Dendritic cell treated with granulocyte-macrophage colony-stimulating factor and Interleukin-4, amounts not matched to agents 40 ng/mL and 50 ng/mL, for 4 days (primary cell): ENCODE measurements at regions not wholly inside any gene's neighbourhood (a gene's known extent, or its start where the extent isn't known, plus 50 kb on each side); places are given as distances from the start of the nearest gene placed in this dataset.

Experiments used
- H3K27ac Mint-ChIP-seq: one replicate; pipeline ENCODE4 v1.8.0; 2022; ENCODE audit warnings: mild to moderate bottlenecking, mixed read lengths
- H3K27me3 Mint-ChIP-seq: one replicate; pipeline ENCODE4 v1.8.0; 2022; ENCODE audit warnings: mild to moderate bottlenecking, mixed read lengths
- H3K36me3 Mint-ChIP-seq: one replicate; pipeline ENCODE4 v1.8.0; 2022; ENCODE audit warnings: low read depth, mixed read lengths
- H3K4me1 Mint-ChIP-seq: one replicate; pipeline ENCODE4 v1.8.0; 2022; ENCODE audit warnings: low read depth, mixed read lengths
- H3K4me3 Mint-ChIP-seq: one replicate; pipeline ENCODE4 v1.8.0; 2022; ENCODE audit warnings: mild to moderate bottlenecking, moderate library complexity, mixed read lengths
- H3K9me3 Mint-ChIP-seq: one replicate; pipeline ENCODE4 v1.8.0; 2022; ENCODE audit warnings: mixed read lengths
- intact Hi-C: fragments of 100-400 bp; cut with micrococcal nuclease; formaldehyde crosslinking; loops from one replicate; pipeline ENCODE4 v1.15.0; 2022

GRCh38 chr7:68491523-68492358 lies 1106.5 kb upstream of the AUTS2 start:
- intact Hi-C loops: no loop called here
- Mint-ChIP-seq H3K9me3 (peaks cover 22% of the 10 kb centered on the region), H3K27me3 (no peaks in the 10 kb centered on the region), H3K27ac (no peak overlapping the region), H3K4me3 (no peak overlapping the region), H3K36me3 (no peaks in the 10 kb centered on the region), H3K4me1 (no peaks in the 10 kb centered on the region)

GRCh38 chr7:68492359-68492690 lies 1106.0 kb upstream of the AUTS2 start:
- intact Hi-C loops: no loop called here
- H3K4me3 Mint-ChIP-seq: no peak overlapping the region
- H3K27ac Mint-ChIP-seq: no peak overlapping the region
- H3K4me1 Mint-ChIP-seq: no peaks in the 10 kb centered on the region
- H3K36me3 Mint-ChIP-seq: no peaks in the 10 kb centered on the region
- H3K9me3 Mint-ChIP-seq: peaks cover 28% of the 10 kb centered on the region
- H3K27me3 Mint-ChIP-seq: no peaks in the 10 kb centered on the region

GRCh38 chr7:68503400-68503799 lies 1094.9 kb upstream of the AUTS2 start:
- Mint-ChIP-seq H3K36me3 (no peaks in the 10 kb centered on the region), H3K27me3 (no peaks in the 10 kb centered on the region), H3K4me1 (no peaks in the 10 kb centered on the region), H3K9me3 (peaks cover 79% of the 10 kb centered on the region), H3K4me3 (no peak overlapping the region), H3K27ac (no peak overlapping the region)
- intact Hi-C loops: no loop called here

- no peak overlapping the region for H3K4me3 Mint-ChIP-seq
- peaks cover 81% of the 10 kb centered on the region for H3K9me3 Mint-ChIP-seq
- intact Hi-C loops: no loop called here
Observed at GRCh38 chr7:68504716-68505115, 1093.6 kb upstream of the AUTS2 start.

GRCh38 chr7:68505721-68506120 lies 1092.6 kb upstream of the AUTS2 start:
- peaks cover 88% of the 10 kb centered on the region for H3K9me3 Mint-ChIP-seq
- no peaks in the 10 kb centered on the region for H3K36me3 Mint-ChIP-seq
- H3K4me3 Mint-ChIP-seq: no peak overlapping the region
- H3K4me1 Mint-ChIP-seq: no peaks in the 10 kb centered on the region
- H3K27ac Mint-ChIP-seq: no peak overlapping the region
- intact Hi-C loops: no loop called here
- no peaks in the 10 kb centered on the region for H3K27me3 Mint-ChIP-seq

More at GRCh38 chr7:68504716-68505115, 1093.6 kb upstream of the AUTS2 start:
- Mint-ChIP-seq H3K27me3 (no peaks in the 10 kb centered on the region), H3K4me1 (no peaks in the 10 kb centered on the region), H3K27ac (no peak overlapping the region), H3K36me3 (no peaks in the 10 kb centered on the region)

- H3K9me3 Mint-ChIP-seq: peaks cover 84% of the 10 kb centered on the region
- no peak overlapping the region for H3K27ac Mint-ChIP-seq
- no peaks in the 10 kb centered on the region for H3K36me3 Mint-ChIP-seq
- H3K4me1 Mint-ChIP-seq: no peaks in the 10 kb centered on the region
- intact Hi-C loops: no loop called here
- H3K27me3 Mint-ChIP-seq: no peaks in the 10 kb centered on the region
- H3K4me3 Mint-ChIP-seq: no peak overlapping the region
Observed at GRCh38 chr7:68507668-68508067, 1090.6 kb upstream of the AUTS2 start.

- H3K4me1 Mint-ChIP-seq: no peaks in the 10 kb centered on the region
- intact Hi-C loops: no loop called here
- peaks cover 81% of the 10 kb centered on the region for H3K9me3 Mint-ChIP-seq
- H3K4me3 Mint-ChIP-seq: no peak overlapping the region
- no peaks in the 10 kb centered on the region for H3K36me3 Mint-ChIP-seq
- no peak overlapping the region for H3K27ac Mint-ChIP-seq
- no peaks in the 10 kb centered on the region for H3K27me3 Mint-ChIP-seq
Observed at GRCh38 chr7:68509054-68509453, 1089.2 kb upstream of the AUTS2 start.

GRCh38 chr7:68509603-68510002 lies 1088.7 kb upstream of the AUTS2 start:
- Mint-ChIP-seq H3K27ac (no peak overlapping the region), H3K4me1 (no peaks in the 10 kb centered on the region), H3K4me3 (no peak overlapping the region), H3K9me3 (peaks cover 81% of the 10 kb centered on the region), H3K27me3 (no peaks in the 10 kb centered on the region), H3K36me3 (no peaks in the 10 kb centered on the region)
- intact Hi-C loops: no loop called here

GRCh38 chr7:68511281-68511680 lies 1087.0 kb upstream of the AUTS2 start:
- Mint-ChIP-seq H3K9me3 (peaks cover 76% of the 10 kb centered on the region), H3K27me3 (no peaks in the 10 kb centered on the region), H3K4me1 (no peaks in the 10 kb centered on the region), H3K4me3 (no peak overlapping the region), H3K27ac (no peak overlapping the region), H3K36me3 (no peaks in the 10 kb centered on the region)
- intact Hi-C loops: no loop called here

GRCh38 chr7:68512466-68512865 lies 1085.8 kb upstream of the AUTS2 start:
- intact Hi-C loops: no loop called here
- no peaks in the 10 kb centered on the region for H3K36me3 Mint-ChIP-seq
- no peak overlapping the region for H3K27ac Mint-ChIP-seq
- H3K4me1 Mint-ChIP-seq: no peaks in the 10 kb centered on the region
- peaks cover 67% of the 10 kb centered on the region for H3K9me3 Mint-ChIP-seq
- H3K27me3 Mint-ChIP-seq: no peaks in the 10 kb centered on the region
- H3K4me3 Mint-ChIP-seq: no peak overlapping the region

GRCh38 chr7:68518060-68518459 lies 1080.2 kb upstream of the AUTS2 start:
- H3K36me3 Mint-ChIP-seq: no peaks in the 10 kb centered on the region
- H3K27ac Mint-ChIP-seq: no peak overlapping the region
- H3K27me3 Mint-ChIP-seq: no peaks in the 10 kb centered on the region
- no peaks in the 10 kb centered on the region for H3K4me1 Mint-ChIP-seq
- no peak overlapping the region for H3K4me3 Mint-ChIP-seq
- peaks cover 40% of the 10 kb centered on the region for H3K9me3 Mint-ChIP-seq
- intact Hi-C loops: no loop called here

- no peak overlapping the region for H3K4me3 Mint-ChIP-seq
- peaks cover 52% of the 10 kb centered on the region for H3K9me3 Mint-ChIP-seq
- no peaks in the 10 kb centered on the region for H3K27me3 Mint-ChIP-seq
- no peak overlapping the region for H3K27ac Mint-ChIP-seq
- intact Hi-C loops: no loop called here
- H3K36me3 Mint-ChIP-seq: no peaks in the 10 kb centered on the region
- H3K4me1 Mint-ChIP-seq: no peaks in the 10 kb centered on the region
Observed at GRCh38 chr7:68524126-68524525, 1074.1 kb upstream of the AUTS2 start.

- no peaks in the 10 kb centered on the region for H3K4me1 Mint-ChIP-seq
- intact Hi-C loops: no loop called here
- H3K36me3 Mint-ChIP-seq: no peaks in the 10 kb centered on the region
- H3K27me3 Mint-ChIP-seq: no peaks in the 10 kb centered on the region
- H3K27ac Mint-ChIP-seq: no peak overlapping the region
- H3K9me3 Mint-ChIP-seq: peaks cover 50% of the 10 kb centered on the region
- no peak overlapping the region for H3K4me3 Mint-ChIP-seq
Observed at GRCh38 chr7:68529221-68529620, 1069.1 kb upstream of the AUTS2 start.

GRCh38 chr7:68535266-68535665 lies 1063.0 kb upstream of the AUTS2 start:
- Mint-ChIP-seq H3K4me1 (no peaks in the 10 kb centered on the region), H3K9me3 (peaks cover 37% of the 10 kb centered on the region), H3K27ac (no peak overlapping the region), H3K4me3 (no peak overlapping the region), H3K36me3 (no peaks in the 10 kb centered on the region), H3K27me3 (no peaks in the 10 kb centered on the region)
- intact Hi-C loops: no loop called here
